C4-2B (cell line): ENCODE measurements at regions not wholly inside any gene's neighbourhood (a gene's known extent, or its start where the extent isn't known, plus 50 kb on each side); places are given as distances from the start of the nearest gene placed in this dataset.

Experiments
- ZFX ChIP-seq: fragments of 450-650 bp; IDR thresholded peaks from 2 replicates; pipeline ENCODE4 v1.6.1; 2017
- TF ChIP-seq, protein P1 (sequence below): fragments of 450-650 bp; conservative IDR thresholded peaks from 2 replicates; pipeline ENCODE4 v1.5.1; 2017; ENCODE audit warnings: mild to moderate bottlenecking

DNA sequence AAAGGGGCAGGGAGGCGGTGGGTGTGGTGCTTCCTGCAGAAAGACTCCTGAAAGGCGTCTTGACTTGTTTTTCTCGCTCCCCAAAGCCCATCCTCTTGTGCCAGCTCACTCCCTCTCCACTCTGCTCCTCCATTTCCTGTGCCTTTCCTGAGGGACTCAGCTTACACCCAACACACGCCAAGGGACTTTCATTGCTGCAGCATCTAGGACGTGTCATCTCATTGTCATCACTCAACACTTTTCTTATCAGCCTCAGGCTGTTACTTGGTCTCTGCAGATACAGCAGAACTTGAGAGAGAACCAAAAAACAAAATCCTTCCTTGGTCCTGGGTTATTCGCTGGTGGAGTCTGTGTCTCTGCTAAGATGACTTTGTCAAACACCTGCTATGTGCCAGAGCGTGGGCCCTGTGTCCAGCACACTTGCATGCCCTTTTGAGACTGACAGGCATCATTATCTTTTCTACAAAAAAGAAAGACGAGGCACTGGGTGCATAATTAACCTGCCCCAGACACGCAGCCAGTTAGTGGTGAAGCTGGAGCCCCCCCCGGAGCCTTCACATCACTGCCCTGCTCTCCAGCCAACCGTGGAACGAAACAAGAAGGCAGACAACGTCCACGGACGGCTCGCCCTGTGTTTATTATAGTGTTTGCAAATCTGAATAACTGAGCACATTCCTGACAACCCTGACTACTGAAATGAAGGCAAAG, 261.7 kb upstream of the HDAC4 start:
- TF ChIP-seq, protein P1, sequence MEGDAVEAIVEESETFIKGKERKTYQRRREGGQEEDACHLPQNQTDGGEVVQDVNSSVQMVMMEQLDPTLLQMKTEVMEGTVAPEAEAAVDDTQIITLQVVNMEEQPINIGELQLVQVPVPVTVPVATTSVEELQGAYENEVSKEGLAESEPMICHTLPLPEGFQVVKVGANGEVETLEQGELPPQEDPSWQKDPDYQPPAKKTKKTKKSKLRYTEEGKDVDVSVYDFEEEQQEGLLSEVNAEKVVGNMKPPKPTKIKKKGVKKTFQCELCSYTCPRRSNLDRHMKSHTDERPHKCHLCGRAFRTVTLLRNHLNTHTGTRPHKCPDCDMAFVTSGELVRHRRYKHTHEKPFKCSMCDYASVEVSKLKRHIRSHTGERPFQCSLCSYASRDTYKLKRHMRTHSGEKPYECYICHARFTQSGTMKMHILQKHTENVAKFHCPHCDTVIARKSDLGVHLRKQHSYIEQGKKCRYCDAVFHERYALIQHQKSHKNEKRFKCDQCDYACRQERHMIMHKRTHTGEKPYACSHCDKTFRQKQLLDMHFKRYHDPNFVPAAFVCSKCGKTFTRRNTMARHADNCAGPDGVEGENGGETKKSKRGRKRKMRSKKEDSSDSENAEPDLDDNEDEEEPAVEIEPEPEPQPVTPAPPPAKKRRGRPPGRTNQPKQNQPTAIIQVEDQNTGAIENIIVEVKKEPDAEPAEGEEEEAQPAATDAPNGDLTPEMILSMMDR = no peak
- TF ChIP-seq ZFX = no peak
